H1 (cell line): ENCODE measurements at regions not wholly inside any gene's neighbourhood (a gene's known extent, or its start where the extent isn't known, plus 50 kb on each side); places are given as distances from the start of the nearest gene placed in this dataset.

Source experiments
- CTCF ChIA-PET: fragments of 300-600 bp; sonication (Branson Sonifier 250); formaldehyde crosslinking; loops from one replicate; lab custom pipeline; 2021; ENCODE audit not compliant: partially characterized antibody; lab: Charles Lee
- POLR2A ChIA-PET: fragments of 300-600 bp; sonication (Branson Sonifier 250); formaldehyde crosslinking; loops from one replicate; lab custom pipeline; 2021; ENCODE audit warnings: inconsistent platforms; ENCODE audit not compliant: partially characterized antibody; lab: Charles Lee
- DNase-seq, 2 experiments: peaks; one replicate each; pipeline versions ENCODE4 v3.0.0 to v3.0.0-alpha.2; 2010 to 2022; ENCODE audit warnings: low spot score in 2 of 2, low read depth in 1 of 2, mixed read lengths in 1 of 2
- FAIRE-seq: peaks from 2 replicates; lab custom pipeline; 2011; peaks lifted over from hg19 to GRCh38; lab: Jason Lieb, UNC
- H2AFZ ChIP-seq: 2 replicates; pipeline ENCODE4 v1.8.1; 2012; ENCODE audit warnings: low read length, inconsistent platforms
- H2AK5ac ChIP-seq: 2 replicates; pipeline ENCODE4 v1.6.1; 2013; ENCODE audit warnings: low read depth, low read length
- H2BK120ac ChIP-seq: replicated peaks from 2 replicates; pipeline ENCODE3; 2013; ENCODE audit warnings: low read depth, low read length, inconsistent platforms
- H2BK12ac ChIP-seq: 2 replicates; pipeline ENCODE4 v1.6.1; 2013; ENCODE audit warnings: low read depth, low read length
- H2BK15ac ChIP-seq: 2 replicates; pipeline ENCODE4 v1.6.1; 2013; ENCODE audit warnings: low read length
- H2BK20ac ChIP-seq: 2 replicates; pipeline ENCODE4 v1.6.1; 2013; ENCODE audit warnings: low read length
- H2BK5ac ChIP-seq: 2 replicates; pipeline ENCODE4 v1.6.1; 2013; ENCODE audit warnings: low read depth, low read length
- H3K14ac ChIP-seq: 2 replicates; pipeline ENCODE4 v1.6.1; 2013; ENCODE audit warnings: inconsistent platforms; ENCODE audit not compliant: insufficient read length
- H3K18ac ChIP-seq: 2 replicates; pipeline ENCODE4 v1.6.1; 2013; ENCODE audit warnings: low read length; ENCODE audit errors: extremely low read depth
- H3K23ac ChIP-seq: 2 replicates; pipeline ENCODE4 v1.6.1; 2013; ENCODE audit warnings: inconsistent platforms; ENCODE audit not compliant: insufficient read length
- H3K23me2 ChIP-seq: 2 replicates; pipeline ENCODE4 v1.6.1; 2013; ENCODE audit warnings: low read depth, low read length
- H3K27ac ChIP-seq: 2 replicates; pipeline ENCODE4 v1.6.1; 2011; ENCODE audit warnings: low read depth, low read length, inconsistent platforms
- H3K27me3 ChIP-seq, 4 experiments: replicated peaks in 1 of 4; 1 replicate in 1 of 4; 2 replicates in 3 of 4; pipeline versions ENCODE4 v1.6.1 to v1.8.1; 2011 to 2013; ENCODE audit warnings: low read length in 3 of 4, mild to moderate bottlenecking in 3 of 4, inconsistent platforms in 2 of 4, mixed read lengths in 2 of 4, moderate library complexity in 1 of 4; ENCODE audit not compliant: control insufficient read depth in 3 of 4, insufficient read depth in 3 of 4; ENCODE audit errors: extremely low read depth in 1 of 4
- H3K36me3 ChIP-seq, 4 experiments: 2 replicates each; pipeline versions ENCODE4 v1.6.1 to v1.8.1; 2011 to 2013; ENCODE audit warnings: mild to moderate bottlenecking in 4 of 4, low read length in 3 of 4, moderate library complexity in 2 of 4, control low read depth in 1 of 4, inconsistent platforms in 1 of 4; ENCODE audit not compliant: insufficient read depth in 4 of 4, control insufficient read depth in 2 of 4
- H3K4ac ChIP-seq: replicated peaks from 2 replicates; pipeline ENCODE3; 2013; ENCODE audit warnings: low read length, low read depth, mixed read lengths, inconsistent platforms; ENCODE audit not compliant: insufficient read length
- H3K4me1 ChIP-seq, 4 experiments: replicated peaks in 1 of 4; 1 replicate in 1 of 4; 2 replicates in 3 of 4; pipeline versions ENCODE4 v1.6.1 to v1.8.1; 2011 to 2013; ENCODE audit warnings: low read length in 3 of 4, inconsistent platforms in 2 of 4, mixed read lengths in 1 of 4; ENCODE audit not compliant: insufficient read depth in 4 of 4, control insufficient read depth in 3 of 4
- H3K4me2 ChIP-seq, 2 experiments: 2 replicates each; pipeline versions ENCODE4 v1.6.1 to v1.8.1; 2011 to 2013; ENCODE audit warnings: low read depth in 2 of 2, low read length in 2 of 2, control low read depth in 1 of 2, inconsistent platforms in 1 of 2, mild to moderate bottlenecking in 1 of 2; ENCODE audit not compliant: insufficient read depth in 1 of 2
- H3K4me3 ChIP-seq, 4 experiments: fragments of 200-600, 300-600 bp in 1 of 4; sonication (generic), shearing (Covaris generic), sonication (Bioruptor Twin) in 1 of 4; 2 replicates each; pipeline versions ENCODE4 v1.5.1 to v1.8.1; 2011 to 2016; ENCODE audit warnings: low read length in 4 of 4, low read depth in 3 of 4, control low read depth in 2 of 4, inconsistent platforms in 2 of 4, mild to moderate bottlenecking in 2 of 4, mixed read lengths in 1 of 4, moderate library complexity in 1 of 4; ENCODE audit not compliant: insufficient read depth in 2 of 4; ENCODE audit errors: extremely low read depth in 1 of 4
- H3K56ac ChIP-seq: replicated peaks from 2 replicates; pipeline ENCODE3; 2013; ENCODE audit warnings: low read depth, mild to moderate bottlenecking, mixed read lengths, low read length, inconsistent platforms; ENCODE audit not compliant: insufficient read length
- H3K79me1 ChIP-seq: 2 replicates; pipeline ENCODE4 v1.6.1; 2013; ENCODE audit warnings: low read depth, low read length, control low read depth
- H3K79me2 ChIP-seq, 2 experiments: 2 replicates each; pipeline versions ENCODE4 v1.6.1 to v1.8.1; 2012 to 2013; ENCODE audit warnings: low read length in 2 of 2, mild to moderate bottlenecking in 2 of 2, inconsistent platforms in 1 of 2; ENCODE audit not compliant: insufficient read depth in 2 of 2, control insufficient read depth in 1 of 2
- H3K9ac ChIP-seq, 4 experiments: replicated peaks in 1 of 4; 1 replicate in 1 of 4; 2 replicates in 3 of 4; pipeline versions ENCODE4 v1.6.1 to v1.8.1; 2011 to 2013; ENCODE audit warnings: low read depth in 3 of 4, low read length in 3 of 4, control low read depth in 2 of 4, mild to moderate bottlenecking in 2 of 4, moderate library complexity in 2 of 4, inconsistent platforms in 1 of 4; ENCODE audit errors: extremely low read depth in 1 of 4
- H3K9me3 ChIP-seq, 2 experiments: 2 replicates each; pipeline versions ENCODE4 v1.6.1 to v1.8.1; 2012 to 2013; ENCODE audit warnings: mild to moderate bottlenecking in 2 of 2, moderate library complexity in 2 of 2, control low read depth in 1 of 2, inconsistent platforms in 1 of 2, low read depth in 1 of 2, low read length in 1 of 2, mixed read lengths in 1 of 2; ENCODE audit not compliant: insufficient read depth in 2 of 2
- H4K20me1 ChIP-seq, 2 experiments: replicated peaks in 1 of 2; 2 replicates each; pipeline versions ENCODE3 to v1.8.1; 2011 to 2013; ENCODE audit warnings: inconsistent platforms in 2 of 2, low read length in 2 of 2, mild to moderate bottlenecking in 1 of 2; ENCODE audit not compliant: insufficient read depth in 2 of 2, control insufficient read depth in 1 of 2
- H4K5ac ChIP-seq: 2 replicates; pipeline ENCODE4 v1.6.1; 2013; ENCODE audit warnings: low read length, low read depth, mixed read lengths, inconsistent platforms; ENCODE audit not compliant: insufficient read length
- H4K8ac ChIP-seq: 2 replicates; pipeline ENCODE4 v1.8.0; 2013; ENCODE audit warnings: mild to moderate bottlenecking, moderate library complexity, low read length, inconsistent platforms; ENCODE audit not compliant: insufficient read depth; ENCODE audit errors: extremely low read depth
- H4K91ac ChIP-seq: replicated peaks from 2 replicates; pipeline ENCODE3; 2013; ENCODE audit warnings: low read length, mixed read lengths, inconsistent platforms; ENCODE audit not compliant: insufficient read length
- CBX5 ChIP-seq: fragments of 300-800, 300-1000 bp; sonication (generic); IDR thresholded peaks from 2 replicates; pipeline ENCODE4 v1.7.1; 2016; ENCODE audit warnings: antibody characterized with exemption, low read length, low read depth
- CHD1 ChIP-seq: IDR thresholded peaks from 2 replicates; pipeline ENCODE4 v1.6.1; 2012; ENCODE audit warnings: low read depth, low read length, improper control_type of control experiment
- CTBP2 ChIP-seq: IDR thresholded peaks from 2 replicates; pipeline ENCODE4 v1.7.0; 2011; ENCODE audit warnings: borderline replicate concordance, mild to moderate bottlenecking, moderate library complexity, mixed read lengths, low read length; ENCODE audit not compliant: insufficient read depth, insufficient read length
- FOSL1 ChIP-seq: IDR thresholded peaks from 2 replicates; pipeline ENCODE4 v1.6.1; 2011; ENCODE audit warnings: mild to moderate bottlenecking, low read depth, low read length, moderate library complexity; ENCODE audit not compliant: insufficient read depth
- GTF2F1 ChIP-seq: IDR thresholded peaks from 2 replicates; pipeline ENCODE4 v1.6.1; 2012; ENCODE audit warnings: low read depth, low read length, improper control_type of control experiment, borderline replicate concordance
- MAFK ChIP-seq: IDR thresholded peaks from 2 replicates; pipeline ENCODE4 v1.6.1; 2012; ENCODE audit warnings: low read depth, mild to moderate bottlenecking, improper control_type of control experiment, low read length
- NANOG ChIP-seq: IDR thresholded peaks from 2 replicates; pipeline ENCODE4 v1.6.1; 2011; ENCODE audit warnings: low read length, low read depth, mild to moderate bottlenecking, inconsistent platforms; ENCODE audit not compliant: insufficient read depth, poor library complexity, severe bottlenecking
- RAD21 ChIP-seq, 2 experiments: IDR thresholded peaks in 1 of 2; conservative IDR thresholded peaks in 1 of 2; 2 replicates each; pipeline ENCODE4 v1.6.1; 2011; ENCODE audit warnings: low read depth in 2 of 2, low read length in 2 of 2, improper control_type of control experiment in 1 of 2, inconsistent platforms in 1 of 2, mild to moderate bottlenecking in 1 of 2, moderate library complexity in 1 of 2
- SIX5 ChIP-seq: IDR thresholded peaks from 2 replicates; pipeline ENCODE4 v1.6.1; 2011; ENCODE audit warnings: mild to moderate bottlenecking, low read depth, low read length
- SP1 ChIP-seq: IDR thresholded peaks from 2 replicates; pipeline ENCODE4 v1.6.1; 2011; ENCODE audit warnings: low read depth, low read length
- SP4 ChIP-seq: IDR thresholded peaks from 2 replicates; pipeline ENCODE4 v1.6.1; 2012; ENCODE audit warnings: low read length, inconsistent platforms
- SUZ12 ChIP-seq: fragments of 200-600 bp; sonication (generic); IDR thresholded peaks from 2 replicates; pipeline ENCODE4 v1.6.1; 2012; ENCODE audit warnings: mild to moderate bottlenecking, inconsistent platforms, low read length, moderate library complexity, mixed read lengths
- TAF1 ChIP-seq: IDR thresholded peaks from 2 replicates; pipeline ENCODE4 v1.6.1; 2011; ENCODE audit warnings: mild to moderate bottlenecking, low read depth, low read length
- TBP ChIP-seq: IDR thresholded peaks from 2 replicates; pipeline ENCODE4 v1.6.1; 2011; ENCODE audit warnings: low read depth, low read length, improper control_type of control experiment
- WGBS, 2 experiments: shearing (Covaris generic) in 1 of 2; methylation state at CpG; one replicate each; pipeline versions ENCODE4 v1.1.6 to v1.1.7; 2013 to 2015; ENCODE audit warnings: low lambda C conversion rate in 2 of 2, mixed read lengths in 2 of 2, inconsistent platforms in 1 of 2, low coverage in 1 of 2, missing lambda C conversion rate in 1 of 2; ENCODE audit not compliant: insufficient replicate concordance in 2 of 2, insufficient coverage in 1 of 2, insufficient read length in 1 of 2; ENCODE audit errors: extremely low coverage in 1 of 2, missing lambda C conversion rate in 1 of 2; 5-methylcytosine and 5-hydroxymethylcytosine counted together
- TF ChIP-seq, protein P1 (sequence below): IDR thresholded peaks from 2 replicates; pipeline ENCODE4 v1.6.1; 2012; ENCODE audit warnings: inconsistent platforms

DNA sequence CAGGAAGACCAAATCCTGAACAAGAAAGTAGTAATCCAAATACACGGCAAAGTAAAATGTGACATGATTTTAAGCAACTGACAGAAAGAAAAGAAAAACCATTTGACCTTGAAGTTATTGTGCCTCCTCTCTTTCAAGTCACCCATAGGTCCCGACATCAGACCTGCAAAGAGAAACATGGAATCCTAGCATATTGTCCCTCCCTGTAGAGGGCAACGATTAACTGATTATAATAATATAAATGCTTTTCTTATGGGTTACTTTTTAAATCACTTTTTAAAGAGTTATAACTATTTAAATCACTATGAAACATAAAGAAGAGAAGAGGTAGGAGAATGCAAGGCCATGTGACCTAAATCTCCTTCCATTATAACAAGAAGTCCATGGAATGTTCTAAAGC lies 143.2 kb upstream of the LIPC start:
- no peak overlapping the region for H3K4me2 ChIP-seq
- no peak overlapping the region for H3K27ac ChIP-seq
- no peak overlapping the region for H2BK20ac ChIP-seq
- H3K36me3 ChIP-seq = no peaks in the 10 kb centered on the region
- no peaks in the 10 kb centered on the region for H3K79me2 ChIP-seq
- H2AK5ac ChIP-seq = no peak overlapping the region
- 89% methylated on average over 3 of the region's 3 CpGs; no CpG with 5 or more reads in 1 of the 2 experiments for WGBS, 2 experiments
- no peak overlapping the region for H3K56ac ChIP-seq
- H3K23me2 ChIP-seq = no peaks in the 10 kb centered on the region
- no peak overlapping the region for H3K4ac ChIP-seq
- H3K18ac ChIP-seq = no peak overlapping the region
- H3K79me1 ChIP-seq = no peaks in the 10 kb centered on the region
- H3K14ac ChIP-seq = no peak overlapping the region
- no peak overlapping the region for H2BK15ac ChIP-seq
- no peak overlapping the region for H3K23ac ChIP-seq
- H2BK120ac ChIP-seq = no peak overlapping the region
- peaks cover 0 to 10% of the 10 kb centered on the region in 2 experiments; a peak in 1 of 4 replicates for H3K9me3 ChIP-seq
- no peak overlapping the region for H2BK5ac ChIP-seq
- no peak overlapping the region for H3K9ac ChIP-seq
- no peak overlapping the region for H2AFZ ChIP-seq
- ChIA-PET POLR2A (no interaction called here), CTCF (interaction anchor here (1.0 kb wide), 1 partner anchor 9 kb away, joined by 3 read pairs; no protein-coding TSS in a partner anchor)
- H4K91ac ChIP-seq = no peak overlapping the region
- H2BK12ac ChIP-seq = no peak overlapping the region
- H4K20me1 ChIP-seq = no peaks in the 10 kb centered on the region
- no peak overlapping the region for H3K4me3 ChIP-seq
- FAIRE-seq (no peak), DNase-seq (no peak)
- no peaks in the 10 kb centered on the region for H3K27me3 ChIP-seq
- H3K4me1 ChIP-seq = peaks cover 0 to 2% (median 0%) of the 10 kb centered on the region in 4 experiments; a peak in 1 of 7 replicates
- H4K8ac ChIP-seq = no peak overlapping the region
- no peak overlapping the region for H4K5ac ChIP-seq
- TF ChIP-seq CHD1 = no peak
- TF ChIP-seq GTF2F1 = no peak
- TF ChIP-seq TAF1 = no peak
- no peak for TF ChIP-seq SP1
- TF ChIP-seq SP4 = no peak
- no peak for TF ChIP-seq FOSL1
- TF ChIP-seq SIX5 = no peak
- TF ChIP-seq MAFK = no peak
- no peak for TF ChIP-seq TBP
- TF ChIP-seq, protein P1, sequence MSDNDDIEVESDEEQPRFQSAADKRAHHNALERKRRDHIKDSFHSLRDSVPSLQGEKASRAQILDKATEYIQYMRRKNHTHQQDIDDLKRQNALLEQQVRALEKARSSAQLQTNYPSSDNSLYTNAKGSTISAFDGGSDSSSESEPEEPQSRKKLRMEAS = no peak
- no peak for TF ChIP-seq CBX5
- no peak for TF ChIP-seq CTBP2
- TF ChIP-seq SUZ12 = no peak
- no peak for TF ChIP-seq NANOG
- TF ChIP-seq RAD21 (IDR thresholded peaks at IDR 0.05 in 1 of 2, conservative IDR thresholded peaks at IDR 0.05 in 1 of 2; ENCODE audit: low read depth in 2 of 2, low read length in 2 of 2) = no peak
